Stimulated activated naive CD8-positive, alpha-beta T cell treated with anti-CD3 and anti-CD28 coated beads, Interleukin-15, amount 100 ng/mL, for 72 hours (primary cell): ENCODE measurements at regions not wholly inside any gene's neighbourhood (a gene's known extent, or its start where the extent isn't known, plus 50 kb on each side); places are given as distances from the start of the nearest gene placed in this dataset.

ENCODE experiments used
- ATAC-seq: fragments of 150-1000 bp; cut with Tn5 transposase; 2 replicates; pipeline ENCODE4 v1.10.0; 2021; ENCODE audit warnings: mild to moderate bottlenecking, moderate library complexity
- DNase-seq, 2 donors: peaks; one replicate each; pipeline ENCODE4 v3.0.0; 2021 to 2022
- H3K27ac Mint-ChIP-seq, 2 donors: one replicate each; pipeline ENCODE4 v1.8.0; 2022; ENCODE audit warnings: mild to moderate bottlenecking in 2 of 2, mixed read lengths in 2 of 2, moderate library complexity in 2 of 2
- H3K27me3 Mint-ChIP-seq: one replicate; pipeline ENCODE4 v1.8.0; 2022; ENCODE audit warnings: mixed read lengths
- H3K4me1 Mint-ChIP-seq: one replicate; pipeline ENCODE4 v1.8.0; 2022; ENCODE audit warnings: mild to moderate bottlenecking, mixed read lengths
- H3K4me3 Mint-ChIP-seq, 2 donors: one replicate each; pipeline ENCODE4 v1.8.0; 2022; ENCODE audit warnings: mild to moderate bottlenecking in 2 of 2, mixed read lengths in 2 of 2, moderate library complexity in 1 of 2
- H3K9me3 Mint-ChIP-seq, 2 donors: one replicate each; pipeline ENCODE4 v1.8.0; 2022; ENCODE audit warnings: mixed read lengths in 2 of 2

DNA sequence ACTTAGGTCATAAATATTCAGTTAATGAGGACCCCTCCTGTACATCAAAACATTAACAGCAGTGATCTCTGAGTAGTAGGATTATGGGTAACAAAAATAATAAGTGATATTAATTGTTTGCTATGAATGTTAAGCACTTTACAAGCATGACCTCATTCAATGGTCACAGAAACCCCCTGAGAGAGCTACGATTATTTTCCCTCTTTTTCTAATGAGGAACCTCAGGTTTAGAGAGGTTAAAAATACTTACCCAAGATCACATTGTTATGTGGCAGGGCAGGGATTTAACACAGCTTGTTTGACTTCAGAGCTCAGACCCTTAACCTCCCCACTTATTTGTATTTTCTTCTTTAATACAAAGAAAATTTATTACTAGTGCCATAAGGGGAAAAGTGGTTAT is 228.2 kb downstream of the TBL1XR1 start:
- Mint-ChIP-seq H3K27me3 (no peaks in the 10 kb centered on the region), H3K4me3 (no peak overlapping the region), H3K4me1 (peaks cover 8% of the 10 kb centered on the region), H3K9me3 (no peaks in the 10 kb centered on the region), H3K27ac (no peak overlapping the region)
- ATAC-seq (no peak), DNase-seq (no peak)

DNA sequence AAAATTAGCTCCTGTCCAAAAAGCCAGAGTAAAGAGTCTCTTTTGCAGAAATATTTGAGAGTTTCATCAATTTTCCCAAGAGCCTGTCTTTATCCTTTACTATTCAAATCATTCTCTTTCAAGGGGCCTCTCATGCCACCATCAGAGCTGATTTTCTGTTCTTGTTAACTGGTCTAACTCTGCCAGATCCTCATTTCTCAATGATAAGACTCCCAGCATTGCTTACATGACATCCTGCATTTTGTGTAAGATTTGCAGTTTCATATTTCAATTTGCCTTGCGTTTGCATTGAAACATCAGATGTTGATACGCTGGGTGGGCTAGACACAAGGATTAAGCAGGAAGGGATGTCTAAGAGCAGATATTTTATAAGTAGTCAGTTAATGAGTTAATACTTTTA is 228.7 kb downstream of the TBL1XR1 start:
- Mint-ChIP-seq H3K4me1 (peaks cover 8% of the 10 kb centered on the region), H3K27ac (no peak overlapping the region), H3K27me3 (no peaks in the 10 kb centered on the region), H3K9me3 (no peaks in the 10 kb centered on the region), H3K4me3 (no peak overlapping the region)
- ATAC-seq: no peak
- no peak for DNase-seq

DNA sequence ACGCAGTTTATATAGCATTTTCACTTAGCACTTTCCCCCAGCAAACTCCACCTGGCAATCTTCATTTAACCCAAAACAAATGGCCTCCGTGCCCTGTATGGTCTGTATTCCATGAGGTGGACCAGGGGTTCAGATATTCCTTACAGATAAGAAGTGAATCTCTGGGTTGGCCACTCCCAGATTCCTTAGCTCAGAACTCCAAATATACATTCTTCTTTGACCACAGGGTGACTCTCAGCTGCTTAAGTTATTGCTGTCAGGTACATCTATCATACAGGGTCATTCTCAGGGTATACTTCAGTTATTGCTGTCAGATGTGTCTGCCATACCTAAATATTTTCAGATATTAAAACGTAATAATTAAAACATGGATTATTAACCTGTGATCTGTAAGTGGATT is 229.8 kb downstream of the TBL1XR1 start:
- DNase-seq: no peak
- Mint-ChIP-seq H3K9me3 (no peaks in the 10 kb centered on the region), H3K27me3 (peaks cover 4% of the 10 kb centered on the region), H3K4me3 (no peak overlapping the region), H3K4me1 (peaks cover 8% of the 10 kb centered on the region), H3K27ac (no peak overlapping the region)
- ATAC-seq: no peak

DNA sequence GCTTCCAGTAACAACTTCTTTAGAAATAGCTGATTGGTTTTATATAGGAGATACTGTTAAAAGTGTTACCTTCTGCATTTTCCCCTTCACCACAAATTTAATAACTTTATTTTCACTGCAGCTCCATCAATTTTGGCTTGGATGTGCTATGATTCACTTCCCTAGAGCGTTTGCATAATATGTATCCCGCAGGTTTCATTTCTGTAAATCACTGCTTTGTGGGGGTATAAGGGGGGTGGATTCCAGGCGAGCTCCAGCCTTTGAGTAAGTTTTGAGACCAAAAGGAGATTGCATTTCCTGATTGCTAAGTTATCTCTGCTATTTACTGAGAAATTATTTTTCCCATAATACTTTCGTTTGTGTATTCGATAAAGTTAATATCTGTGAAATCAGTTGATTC is 232.6 kb downstream of the TBL1XR1 start:
- Mint-ChIP-seq H3K27me3 (peaks cover 9% of the 10 kb centered on the region), H3K27ac (no peak overlapping the region), H3K9me3 (no peaks in the 10 kb centered on the region), H3K4me3 (no peak overlapping the region), H3K4me1 (no peaks in the 10 kb centered on the region)
- DNase-seq: no peak
- no peak for ATAC-seq

DNA sequence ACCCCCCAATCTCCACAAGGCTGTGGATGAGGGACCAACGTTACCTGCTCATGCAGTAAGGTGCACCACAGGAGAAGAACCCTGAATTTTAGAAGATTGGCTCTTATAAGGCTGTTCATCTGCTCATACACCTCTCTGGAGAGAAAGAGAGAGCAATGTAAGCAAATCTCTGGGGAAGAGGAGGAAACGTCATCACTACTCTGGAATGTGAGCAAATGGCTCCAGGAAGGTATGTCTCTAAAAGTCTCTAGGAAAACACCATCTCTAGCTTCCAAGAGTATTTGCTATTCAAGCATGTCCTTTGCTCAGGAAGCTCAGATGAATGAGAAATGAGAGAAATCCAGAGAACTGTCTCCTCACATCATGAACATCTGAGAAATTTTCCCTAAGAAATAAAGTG is 235.4 kb downstream of the TBL1XR1 start:
- Mint-ChIP-seq H3K27ac (no peak overlapping the region), H3K9me3 (no peaks in the 10 kb centered on the region), H3K4me3 (no peak overlapping the region), H3K4me1 (no peaks in the 10 kb centered on the region), H3K27me3 (peaks cover 9% of the 10 kb centered on the region)
- DNase-seq: no peak
- no peak for ATAC-seq

DNA sequence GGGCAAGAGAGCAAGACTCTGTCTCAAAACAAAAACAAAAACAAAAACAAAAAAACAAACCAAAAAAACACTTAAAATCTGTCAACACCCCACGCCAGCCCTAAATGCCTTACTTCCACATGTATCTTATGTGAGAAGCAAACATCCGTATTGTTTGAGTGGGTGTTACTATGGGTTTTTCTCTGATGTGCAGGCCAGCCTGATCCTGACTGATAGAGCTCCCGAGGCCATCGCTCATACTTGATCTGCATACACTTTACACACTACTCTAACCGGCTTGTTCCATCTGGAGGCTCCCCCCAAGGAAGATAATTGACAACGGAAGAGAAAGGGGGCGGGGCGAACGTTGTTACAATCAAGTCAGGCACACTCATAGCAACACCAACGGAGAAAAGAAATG is 237.4 kb downstream of the TBL1XR1 start:
- no peak for DNase-seq
- H3K27ac Mint-ChIP-seq: no peak overlapping the region
- H3K4me1 Mint-ChIP-seq: no peaks in the 10 kb centered on the region
- peaks cover 9% of the 10 kb centered on the region for H3K27me3 Mint-ChIP-seq
- no peak overlapping the region for H3K4me3 Mint-ChIP-seq
- no peak for ATAC-seq
- H3K9me3 Mint-ChIP-seq: no peaks in the 10 kb centered on the region

DNA sequence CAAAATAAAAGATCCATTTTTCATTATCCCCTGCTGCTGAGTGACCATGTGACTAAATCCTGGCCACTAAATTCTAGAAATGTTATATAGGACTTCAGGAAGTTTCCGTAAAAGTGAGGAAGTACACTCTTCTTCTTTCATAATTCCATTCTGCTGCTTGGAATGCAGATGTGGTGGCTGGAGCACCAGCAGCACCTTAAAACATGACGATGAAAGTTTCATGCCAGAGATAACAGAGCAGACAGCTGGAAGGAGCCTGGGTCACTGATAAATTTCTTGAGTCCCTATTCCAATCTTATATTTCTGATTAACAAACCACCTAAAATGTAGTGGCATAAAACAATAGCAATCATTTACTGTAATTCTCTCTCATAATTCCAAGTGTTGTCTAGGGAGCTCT is 238.7 kb downstream of the TBL1XR1 start:
- Mint-ChIP-seq H3K4me3 (no peak overlapping the region), H3K4me1 (no peaks in the 10 kb centered on the region), H3K27me3 (peaks cover 9% of the 10 kb centered on the region), H3K9me3 (no peaks in the 10 kb centered on the region), H3K27ac (no peak overlapping the region)
- no peak for ATAC-seq
- DNase-seq: no peak

DNA sequence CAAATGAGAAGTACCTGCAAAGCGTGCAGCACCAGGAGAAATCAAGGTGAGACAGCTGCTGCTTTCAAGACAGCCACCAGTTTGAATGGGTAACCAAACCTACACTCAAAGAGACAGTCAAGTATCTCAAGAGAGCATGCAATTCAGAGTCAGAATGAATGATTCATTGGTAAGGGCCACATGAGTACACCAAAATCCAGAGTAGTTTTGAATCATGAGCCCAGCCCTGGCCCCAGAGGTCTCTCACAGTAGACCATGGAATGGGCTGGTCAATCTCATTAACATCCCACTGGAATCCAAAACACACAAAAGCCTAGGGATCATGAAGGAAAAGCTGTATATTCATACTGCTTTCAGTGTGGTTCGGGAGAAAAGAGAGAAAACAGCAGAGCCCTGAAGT is 242.8 kb downstream of the TBL1XR1 start:
- no peak for ATAC-seq
- no peaks in the 10 kb centered on the region for H3K27me3 Mint-ChIP-seq

DNA sequence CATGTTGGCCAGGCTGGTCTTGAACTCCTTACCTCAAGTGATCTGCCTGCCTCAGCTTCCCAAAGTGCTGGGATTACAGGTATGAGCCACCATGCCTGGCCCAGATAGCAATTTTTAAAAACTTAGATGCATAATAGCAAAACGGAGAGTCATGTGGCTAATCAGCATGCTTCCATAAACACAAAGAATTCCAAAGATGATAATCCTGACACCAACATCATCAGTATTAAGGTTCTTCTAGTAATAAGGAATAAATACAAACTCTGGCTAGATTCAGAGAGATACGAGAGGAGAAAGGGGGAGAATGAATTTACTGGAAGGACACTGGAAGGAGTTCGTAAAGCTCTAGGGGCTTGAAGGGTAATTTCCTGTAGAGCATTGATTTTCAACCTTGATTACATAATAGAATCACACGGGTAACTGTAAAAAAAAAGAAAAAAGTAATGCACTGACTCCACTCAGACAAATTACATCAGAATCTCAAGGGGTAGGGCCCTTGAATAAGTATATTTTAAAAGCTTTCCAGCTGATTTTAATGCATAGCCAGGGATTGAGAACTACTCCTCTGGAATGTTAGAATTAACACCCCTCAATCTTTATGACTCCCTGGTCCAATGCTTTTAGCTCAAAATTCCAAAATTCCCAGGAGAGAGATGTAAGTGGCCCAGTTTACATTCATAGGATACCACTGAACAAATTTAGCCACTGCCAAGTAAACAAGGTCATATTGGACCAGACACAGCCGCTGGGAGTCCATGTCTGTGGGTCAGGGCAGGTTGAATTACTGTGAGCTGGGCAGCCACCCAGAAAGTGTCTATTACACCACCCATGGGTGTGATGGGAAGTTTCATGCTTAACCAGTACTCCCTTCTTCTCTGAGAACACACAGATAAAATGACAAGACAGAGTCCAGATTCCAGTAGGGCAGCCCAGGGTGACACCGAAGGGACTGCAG is 243.9 kb downstream of the TBL1XR1 start:
- H3K9me3 Mint-ChIP-seq: no peaks in the 10 kb centered on the region
- no peaks in the 10 kb centered on the region for H3K27me3 Mint-ChIP-seq
- H3K4me1 Mint-ChIP-seq: no peaks in the 10 kb centered on the region
- no peak overlapping the region for H3K4me3 Mint-ChIP-seq
- DNase-seq (no peak), ATAC-seq (no peak)
- peak overlapping the region in 1 of 2 donors; percentile 84 for H3K27ac Mint-ChIP-seq

More for the DNA sequence above, 242.8 kb downstream of the TBL1XR1 start:
- Mint-ChIP-seq H3K27ac (no peak overlapping the region), H3K4me3 (no peak overlapping the region), H3K9me3 (no peaks in the 10 kb centered on the region), H3K4me1 (no peaks in the 10 kb centered on the region)
- no peak for DNase-seq

DNA sequence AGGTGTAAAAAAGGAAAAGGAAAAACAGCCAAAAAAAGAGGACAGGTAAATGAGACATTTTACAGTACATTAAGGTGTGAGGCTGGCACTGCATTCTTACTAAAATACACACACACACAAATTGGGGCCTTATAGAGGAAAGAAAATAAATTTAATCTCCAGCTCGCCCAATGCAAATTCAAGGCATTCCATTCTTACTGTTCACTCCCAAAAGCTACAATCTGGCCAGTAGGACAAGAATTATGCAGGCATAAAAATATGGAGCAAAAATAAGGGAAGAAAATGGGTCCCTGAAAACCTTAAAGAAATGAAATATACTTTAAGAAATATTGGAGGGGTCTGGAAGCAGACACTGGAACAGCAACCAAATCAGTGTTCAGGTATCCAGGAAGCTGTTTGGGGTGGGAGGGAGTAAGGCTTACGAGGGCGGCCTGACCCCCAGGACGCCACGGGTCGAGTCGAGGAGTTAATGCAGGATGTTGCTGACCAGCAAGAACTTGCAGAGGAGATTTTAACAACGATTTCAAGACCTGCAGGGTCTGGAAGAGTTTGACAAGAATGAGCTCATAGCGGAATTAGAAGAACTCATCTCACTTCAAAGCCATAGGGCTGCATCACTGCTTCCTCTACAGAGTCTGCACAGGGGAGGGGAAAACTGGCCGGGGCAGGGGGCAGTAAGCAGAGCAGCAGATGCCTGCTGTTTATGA is 245.5 kb downstream of the TBL1XR1 start:
- no peaks in the 10 kb centered on the region for H3K9me3 Mint-ChIP-seq
- H3K27ac Mint-ChIP-seq: peak overlapping the region in 1 of 2 donors; percentile 16
- ATAC-seq (no peak), DNase-seq (no peak)
- no peaks in the 10 kb centered on the region for H3K4me1 Mint-ChIP-seq
- H3K4me3 Mint-ChIP-seq: no peak overlapping the region
- H3K27me3 Mint-ChIP-seq: no peaks in the 10 kb centered on the region

DNA sequence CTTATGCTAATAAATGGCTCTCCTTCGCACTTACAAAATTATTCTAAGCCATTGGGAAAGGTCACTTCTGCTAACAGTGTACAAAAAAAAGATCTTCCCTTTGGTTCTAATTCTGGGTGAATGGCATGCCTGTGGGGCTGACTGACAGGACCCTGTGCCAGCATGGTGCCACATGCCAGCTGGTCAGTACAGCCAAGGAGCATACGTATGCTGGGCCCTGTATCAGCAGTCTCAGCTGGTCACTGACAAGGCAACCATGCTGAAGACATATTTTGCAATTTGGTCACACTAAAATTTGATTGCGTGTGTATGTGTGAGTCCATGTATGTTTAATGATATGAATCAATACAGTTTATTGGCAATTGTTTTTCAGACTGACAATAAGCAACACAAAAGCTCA is 246.1 kb downstream of the TBL1XR1 start:
- DNase-seq: no peak
- Mint-ChIP-seq H3K27ac (peak overlapping the region in 1 of 2 donors; percentile 83), H3K9me3 (no peaks in the 10 kb centered on the region), H3K4me1 (no peaks in the 10 kb centered on the region), H3K27me3 (no peaks in the 10 kb centered on the region), H3K4me3 (no peak overlapping the region)
- ATAC-seq: no peak

DNA sequence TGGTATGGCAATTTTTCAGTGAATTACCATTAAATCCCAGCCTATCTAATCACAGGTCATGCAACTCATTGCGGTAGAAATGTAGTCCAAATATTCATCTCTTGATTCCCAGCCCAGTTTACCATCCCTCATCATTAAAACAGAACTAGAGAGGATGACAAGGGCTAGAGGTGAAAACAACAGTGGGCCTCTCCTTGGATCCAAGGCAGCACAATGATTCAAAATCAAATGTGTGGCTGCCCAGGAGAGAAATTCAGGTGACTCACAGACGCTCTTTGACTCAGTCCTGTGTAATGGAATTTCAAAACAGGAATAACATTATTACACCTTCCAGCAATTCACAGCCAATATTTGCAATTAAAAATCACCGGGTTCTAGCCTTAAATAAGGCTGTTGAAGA is 246.5 kb downstream of the TBL1XR1 start:
- Mint-ChIP-seq H3K4me3 (no peak overlapping the region), H3K9me3 (no peaks in the 10 kb centered on the region)
- no peak for ATAC-seq

DNA sequence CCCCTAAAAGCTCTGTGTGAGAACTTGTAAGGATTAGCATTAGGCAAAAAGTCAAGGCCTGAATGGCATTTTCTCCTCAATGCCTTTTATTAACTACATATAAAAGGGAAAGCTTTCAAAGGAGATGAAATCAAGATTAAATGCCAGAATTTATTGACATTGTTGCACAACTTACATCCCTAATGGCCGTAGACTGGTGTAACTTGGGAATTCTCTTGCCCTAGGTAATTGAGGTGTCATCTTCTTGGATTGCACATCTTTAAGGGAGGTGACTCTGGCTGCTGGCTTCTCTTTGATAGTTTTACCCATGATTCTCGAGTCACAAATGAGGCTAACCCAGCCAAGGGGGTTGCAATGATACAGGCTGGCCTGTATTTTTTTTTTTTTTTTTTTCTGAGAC is 249.1 kb downstream of the TBL1XR1 start:
- Mint-ChIP-seq H3K4me3 (no peak overlapping the region), H3K4me1 (no peaks in the 10 kb centered on the region), H3K27ac (no peak overlapping the region), H3K9me3 (no peaks in the 10 kb centered on the region), H3K27me3 (no peaks in the 10 kb centered on the region)
- no peak for ATAC-seq
- DNase-seq: no peak

More for the DNA sequence above, 246.5 kb downstream of the TBL1XR1 start:
- no peak for DNase-seq
- no peaks in the 10 kb centered on the region for H3K27me3 Mint-ChIP-seq
- H3K27ac Mint-ChIP-seq: peak overlapping the region in 1 of 2 donors; percentile 83
- no peaks in the 10 kb centered on the region for H3K4me1 Mint-ChIP-seq

DNA sequence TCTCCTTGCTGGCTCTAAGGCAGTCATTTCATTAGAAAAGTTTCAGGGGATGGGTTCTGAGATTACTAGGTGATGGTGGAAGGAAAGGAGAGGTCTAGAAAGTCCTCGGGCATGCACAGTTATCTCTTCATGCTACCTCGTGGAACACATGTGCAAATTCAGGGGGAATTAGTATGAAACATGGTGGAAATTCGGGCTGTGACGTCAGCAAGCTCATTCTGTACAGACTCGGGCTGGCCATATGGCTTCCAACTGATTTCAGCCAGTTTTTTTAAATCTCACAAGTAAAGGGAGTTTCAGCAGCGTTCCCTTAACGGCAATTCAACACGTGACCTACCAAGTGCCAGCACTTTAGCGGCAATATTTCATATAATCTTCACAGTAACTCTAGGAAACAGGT is 251.1 kb downstream of the TBL1XR1 start:
- no peak overlapping the region for H3K4me3 Mint-ChIP-seq
- ATAC-seq (no peak), DNase-seq (no peak)
- no peaks in the 10 kb centered on the region for H3K27me3 Mint-ChIP-seq
- H3K4me1 Mint-ChIP-seq: no peaks in the 10 kb centered on the region
- no peaks in the 10 kb centered on the region for H3K9me3 Mint-ChIP-seq
- no peak overlapping the region for H3K27ac Mint-ChIP-seq

DNA sequence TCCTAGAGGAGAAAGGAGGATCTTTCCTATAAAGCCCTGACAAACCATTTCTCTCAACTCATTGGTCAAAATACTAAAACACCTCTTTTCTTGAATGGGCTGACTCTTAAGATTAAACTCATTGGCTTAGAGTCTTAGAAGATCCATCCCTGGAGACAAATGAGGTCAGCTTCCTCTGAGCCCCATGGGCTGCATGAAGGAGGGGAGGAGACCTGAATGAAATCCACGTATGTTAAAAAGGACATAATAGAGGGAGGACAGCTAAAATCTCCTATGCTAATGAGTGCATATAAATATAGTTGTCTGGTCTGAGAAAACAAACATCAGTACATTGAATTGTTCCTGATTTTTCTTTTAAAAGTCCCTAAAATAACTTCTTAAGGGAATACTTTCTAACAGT is 255.0 kb downstream of the TBL1XR1 start:
- peak overlapping the region in 1 of 2 donors; percentile 84 for H3K27ac Mint-ChIP-seq
- H3K4me3 Mint-ChIP-seq: no peak overlapping the region
- H3K27me3 Mint-ChIP-seq: no peaks in the 10 kb centered on the region
- H3K4me1 Mint-ChIP-seq: no peaks in the 10 kb centered on the region
- H3K9me3 Mint-ChIP-seq: no peaks in the 10 kb centered on the region
- ATAC-seq: no peak
- no peak for DNase-seq

DNA sequence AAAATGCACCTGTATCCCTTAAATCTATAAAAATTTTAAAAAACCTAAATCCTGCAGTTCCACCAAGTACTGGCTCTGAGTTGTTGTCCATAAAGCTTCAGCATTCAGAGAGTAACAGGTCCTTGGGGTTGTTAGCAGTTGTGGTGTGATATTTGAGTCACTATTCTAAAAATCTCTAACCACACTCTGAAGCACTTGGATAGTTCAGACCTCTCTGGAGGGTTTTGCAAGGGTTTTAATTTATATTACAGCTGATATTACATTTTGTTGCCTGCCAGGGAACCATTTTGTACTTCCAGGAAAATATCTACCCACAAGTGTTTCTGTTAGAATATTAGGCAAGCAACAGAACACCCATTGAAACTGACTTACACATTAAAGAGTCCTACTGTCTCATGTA is 255.6 kb downstream of the TBL1XR1 start:
- no peaks in the 10 kb centered on the region for H3K4me1 Mint-ChIP-seq
- no peak overlapping the region for H3K4me3 Mint-ChIP-seq
- ATAC-seq (peak; percentile 72), DNase-seq (no peak)
- H3K27ac Mint-ChIP-seq: no peak overlapping the region
- no peaks in the 10 kb centered on the region for H3K9me3 Mint-ChIP-seq
- H3K27me3 Mint-ChIP-seq: no peaks in the 10 kb centered on the region
